GM18909 (cell line): ENCODE measurements at regions not wholly inside any gene's neighbourhood (a gene's known extent, or its start where the extent isn't known, plus 50 kb on each side); places are given as distances from the start of the nearest gene placed in this dataset.

Experiments used
- ATAC-seq: cut with Tn5 transposase; IDR thresholded peaks from one replicate; pipeline ENCODE4 v1.9.1; 2021; ENCODE audit warnings: mild to moderate bottlenecking; ENCODE audit not compliant: unreplicated experiment, poor library complexity

DNA sequence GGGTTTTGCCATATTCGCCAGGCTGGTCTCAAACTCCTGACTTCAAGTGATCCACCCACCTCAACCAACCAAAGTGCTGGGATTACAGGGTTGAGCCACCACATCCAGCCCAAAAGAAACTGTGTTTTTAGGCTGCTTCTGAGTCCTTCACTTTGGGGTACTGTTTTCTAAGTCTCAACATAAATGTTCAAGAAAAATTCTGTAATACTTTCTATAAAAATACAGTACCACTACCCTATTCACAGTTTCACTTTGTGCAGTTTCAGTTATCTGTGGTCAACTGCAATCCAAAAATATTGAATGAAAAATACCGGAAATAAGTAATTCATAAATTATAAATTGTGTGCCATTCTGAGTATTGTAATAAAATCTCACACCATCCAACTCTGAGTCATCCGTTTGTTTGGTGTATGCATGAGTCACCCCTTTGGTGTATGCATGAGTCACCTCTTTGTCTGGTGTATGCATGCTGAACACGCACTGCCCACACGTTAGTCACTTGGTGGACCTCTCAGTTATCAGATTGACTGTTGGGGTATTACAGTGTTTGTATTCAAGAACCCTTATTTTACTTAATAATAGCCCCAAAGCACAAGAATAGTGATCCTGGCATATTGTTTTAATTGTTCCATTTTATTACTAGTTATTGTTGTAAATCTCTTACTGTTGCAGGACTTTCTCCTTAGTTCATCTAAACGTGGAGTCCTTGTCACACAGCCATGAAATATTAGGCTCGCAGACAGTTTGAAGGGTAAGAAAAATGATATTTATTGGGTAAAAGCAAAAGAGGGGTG is 190.2 kb downstream of the FSCB start:
- peak; percentile 88 for ATAC-seq

DNA sequence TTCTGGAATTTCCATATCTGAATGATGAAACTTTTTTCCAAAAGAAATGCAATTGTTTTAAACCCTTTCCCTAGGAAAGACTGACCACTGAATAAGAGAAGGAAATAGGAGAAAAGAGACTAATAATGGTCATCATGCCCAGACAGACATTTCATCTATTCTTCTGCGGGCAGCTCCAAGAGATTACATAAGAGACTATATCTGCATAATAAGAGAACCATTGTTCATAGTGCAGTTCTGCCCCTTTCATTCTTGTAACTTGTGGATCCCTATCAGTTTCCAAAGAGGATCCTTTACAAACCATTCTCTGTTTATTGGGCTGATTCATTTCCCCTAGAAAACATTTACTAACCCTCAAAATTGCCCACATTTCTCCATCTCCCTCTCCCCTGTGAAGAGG is 197.8 kb downstream of the FSCB start:
- no peak for ATAC-seq

DNA sequence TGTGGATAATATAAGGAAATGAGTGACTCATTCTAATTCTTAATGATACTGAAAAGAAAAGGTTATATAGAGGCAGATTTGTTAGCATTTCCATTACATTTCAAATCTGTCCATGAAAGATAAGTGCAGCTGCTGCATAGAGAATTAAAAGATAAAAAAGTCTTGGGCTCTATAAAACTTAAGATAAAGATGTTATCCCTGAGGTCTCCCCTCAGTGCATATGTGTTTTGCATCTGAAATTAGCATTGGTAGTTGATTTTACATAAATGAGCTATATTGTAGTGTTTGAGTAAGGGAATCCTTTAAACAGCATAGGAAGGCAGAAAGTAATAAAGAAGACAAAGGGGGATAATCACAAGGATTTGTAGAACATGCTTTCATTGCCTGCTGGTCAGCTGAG is 206.2 kb downstream of the FSCB start:
- ATAC-seq = no peak

DNA sequence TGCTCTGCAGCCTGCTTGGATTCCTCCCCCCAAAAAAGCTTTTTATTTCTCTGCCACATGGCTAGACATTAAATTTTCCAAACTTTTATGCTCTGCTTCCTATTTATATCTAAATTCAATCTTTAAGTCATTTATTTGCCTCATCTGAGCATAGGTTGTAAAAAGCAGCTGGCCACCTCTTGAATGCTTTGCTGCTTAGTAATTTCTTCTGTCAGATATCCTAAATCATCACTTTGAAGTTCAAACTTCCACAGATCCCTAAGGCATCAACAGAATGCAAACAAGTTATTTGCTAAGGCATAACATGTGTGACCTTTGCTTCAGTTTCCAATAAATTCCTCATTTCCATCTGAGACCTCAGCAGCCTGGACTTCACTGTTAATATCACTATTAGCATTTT is 209.6 kb downstream of the FSCB start:
- ATAC-seq = no peak

DNA sequence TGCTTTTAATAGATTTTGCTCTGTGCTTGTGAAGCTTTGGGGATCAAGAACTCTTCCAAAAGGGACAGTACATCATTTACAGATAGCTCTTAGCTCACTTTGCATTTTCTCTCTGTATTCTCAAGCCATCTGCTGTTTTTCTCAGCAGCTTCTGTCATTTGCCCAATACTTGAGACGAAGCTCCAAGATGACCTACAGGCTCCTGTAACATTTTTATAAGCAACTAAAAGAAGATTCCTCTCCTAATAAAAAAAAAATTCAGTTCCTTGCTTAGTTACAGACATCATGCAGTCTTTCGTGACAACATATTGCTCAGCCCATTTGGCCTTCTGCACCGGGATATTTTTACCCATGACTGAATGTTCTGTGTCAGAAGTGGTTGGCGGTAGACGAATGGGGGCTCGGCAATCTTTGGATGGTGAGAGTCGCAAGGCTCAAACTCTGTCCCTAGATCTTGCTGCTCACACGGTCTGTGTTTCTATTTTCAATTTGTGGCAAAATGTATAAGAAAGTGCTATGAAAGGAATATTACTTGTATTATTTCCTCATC is 215.6 kb downstream of the FSCB start:
- no peak for ATAC-seq

DNA sequence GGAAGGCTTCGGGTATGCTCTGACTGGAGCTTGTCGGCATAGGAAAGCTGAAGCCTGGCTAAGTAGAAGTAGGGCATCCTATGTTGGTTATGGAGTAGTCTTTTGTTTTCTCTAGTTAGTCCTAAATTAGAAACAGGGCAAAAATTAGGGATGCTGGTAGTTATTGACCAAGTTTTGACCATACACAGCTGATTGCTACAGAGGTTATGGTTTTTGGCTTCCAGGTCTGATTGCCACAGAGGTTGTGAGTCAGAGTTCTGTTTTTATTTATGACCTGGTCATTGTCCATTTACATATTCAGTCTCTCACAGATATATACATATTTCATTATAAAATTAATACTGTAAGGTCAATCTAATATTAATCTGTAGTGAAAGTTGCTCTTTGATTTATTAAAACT is 219.2 kb downstream of the FSCB start:
- ATAC-seq = no peak

DNA sequence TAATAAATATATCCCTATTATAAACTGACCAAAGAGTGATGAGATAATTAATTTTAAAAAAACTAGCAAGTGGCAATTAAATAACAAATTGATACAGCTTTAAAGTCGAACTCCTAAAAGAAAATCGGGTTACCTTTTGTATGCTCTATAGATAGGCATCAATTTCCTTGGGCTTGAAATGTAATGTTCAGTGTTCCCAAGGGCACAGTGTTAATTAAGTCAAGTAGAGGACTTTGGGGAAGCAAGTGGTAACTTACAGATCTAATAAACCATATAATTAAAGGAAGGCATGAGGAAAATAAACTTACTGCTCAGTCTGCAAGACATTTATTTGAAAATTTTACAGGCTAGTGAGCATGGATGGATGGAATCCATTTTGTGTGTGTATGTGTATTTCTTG is 220.9 kb downstream of the FSCB start:
- ATAC-seq = no peak

DNA sequence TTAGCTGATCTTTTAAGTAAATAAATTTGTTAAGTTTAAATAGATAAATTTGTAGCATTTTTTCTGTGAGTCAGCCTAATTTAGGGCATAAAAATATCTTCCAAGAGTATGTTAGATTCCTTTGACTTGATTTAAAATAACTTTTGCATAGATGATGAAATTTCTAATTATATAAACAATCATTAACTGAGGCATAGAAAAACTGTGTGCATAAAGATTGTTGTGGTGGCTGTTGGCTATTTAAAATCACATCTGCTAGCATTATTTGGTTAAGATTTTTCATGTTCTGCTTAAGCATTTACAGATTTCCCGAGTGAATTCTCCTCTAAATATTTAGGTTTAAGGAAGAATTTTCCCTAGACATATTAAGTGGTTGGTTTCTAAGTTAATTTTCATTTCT is 223.2 kb downstream of the FSCB start:
- no peak for ATAC-seq

DNA sequence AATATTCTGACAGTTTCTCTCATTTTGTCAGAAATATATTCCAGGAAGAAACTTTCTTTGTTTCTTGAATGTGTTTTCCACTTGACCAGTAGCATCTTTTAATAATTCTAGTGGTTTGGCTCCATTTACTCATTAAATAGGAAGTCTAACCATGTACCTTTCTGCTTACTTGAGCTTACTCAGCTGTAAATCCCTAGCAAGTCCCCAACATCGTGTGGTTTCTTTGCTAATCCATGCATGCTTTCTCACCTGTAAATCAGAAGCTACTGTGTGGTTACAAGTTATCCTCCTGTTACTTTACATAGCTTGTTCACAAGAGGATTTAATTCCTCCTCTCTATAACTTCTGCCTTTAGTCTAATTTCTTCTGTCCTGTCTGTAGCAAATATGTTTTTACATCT is 227.7 kb downstream of the FSCB start:
- ATAC-seq = no peak

DNA sequence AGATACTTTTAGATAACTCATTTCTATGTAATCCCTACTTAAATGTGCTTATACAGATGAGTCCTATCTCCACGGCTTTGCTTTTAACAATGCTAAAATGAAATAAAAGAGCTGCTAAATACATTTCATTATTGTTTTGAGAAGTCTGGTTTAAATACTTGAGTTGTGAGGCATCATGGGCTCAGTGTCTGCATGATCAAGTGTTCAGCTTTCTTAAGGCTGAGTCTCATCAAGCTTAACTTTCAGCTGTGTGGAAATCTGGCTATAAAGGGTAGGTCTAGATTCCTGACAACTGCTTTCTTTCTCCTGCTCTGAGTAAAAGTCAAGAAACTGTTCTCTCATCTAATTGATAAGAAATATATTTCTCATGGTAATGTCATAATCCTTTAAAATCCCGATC is 235.4 kb downstream of the FSCB start:
- ATAC-seq = no peak

DNA sequence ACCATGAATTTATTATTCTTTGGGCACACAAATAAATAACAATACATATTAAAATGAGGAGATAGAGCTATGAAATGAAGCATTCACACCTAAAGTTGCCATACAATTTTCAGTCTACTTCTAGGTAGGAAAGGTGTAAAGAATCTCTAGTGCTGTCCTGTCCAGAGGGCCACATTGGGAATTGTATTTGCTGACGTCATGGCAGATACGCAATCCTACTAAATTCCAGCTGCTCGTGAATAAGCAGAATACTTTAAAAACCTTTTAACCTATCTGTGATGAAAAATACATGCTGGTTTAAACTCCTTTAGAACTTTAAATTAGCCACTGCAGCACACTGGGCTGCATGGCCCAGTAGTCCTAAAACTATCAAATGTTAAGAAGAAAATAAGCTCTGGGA is 236.1 kb downstream of the FSCB start:
- ATAC-seq = no peak

DNA sequence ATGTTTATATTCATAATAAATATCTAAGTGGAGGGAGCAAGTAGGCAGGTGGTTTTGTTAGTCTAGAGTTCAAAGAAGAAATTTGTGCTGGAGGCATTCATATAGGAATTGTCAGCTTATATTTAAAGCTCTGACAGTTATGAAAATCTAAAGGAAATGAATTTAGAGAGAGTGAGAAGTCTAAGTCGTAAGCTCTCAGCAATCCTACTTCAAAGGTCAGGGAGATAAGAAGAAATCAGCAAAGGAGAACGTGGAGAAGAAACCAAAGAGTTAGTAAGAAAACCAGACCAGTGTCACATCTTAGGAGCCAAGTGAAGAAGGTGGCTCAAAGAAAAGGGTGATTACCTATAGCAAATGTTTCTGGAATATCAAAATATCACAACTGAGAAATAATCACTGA is 241.8 kb downstream of the FSCB start:
- no peak for ATAC-seq

DNA sequence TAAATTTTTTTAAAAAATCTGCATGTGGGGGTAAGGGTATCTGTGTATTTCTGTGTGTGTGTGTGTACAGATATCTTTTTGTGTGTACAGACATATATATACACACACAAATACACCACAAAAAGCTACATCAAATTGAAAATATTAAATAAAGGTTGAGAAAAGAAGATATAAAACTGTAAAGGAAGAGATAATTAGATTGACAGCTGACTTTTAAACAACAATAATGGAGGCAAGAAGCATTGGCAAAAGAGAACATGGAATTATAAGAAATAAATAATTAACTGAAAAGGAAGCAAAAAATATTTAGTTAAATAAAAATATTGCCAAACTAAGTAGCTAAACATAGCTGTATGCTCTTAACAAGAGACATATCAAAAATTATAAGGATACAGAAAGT is 291.4 kb downstream of the FSCB start:
- no peak for ATAC-seq

DNA sequence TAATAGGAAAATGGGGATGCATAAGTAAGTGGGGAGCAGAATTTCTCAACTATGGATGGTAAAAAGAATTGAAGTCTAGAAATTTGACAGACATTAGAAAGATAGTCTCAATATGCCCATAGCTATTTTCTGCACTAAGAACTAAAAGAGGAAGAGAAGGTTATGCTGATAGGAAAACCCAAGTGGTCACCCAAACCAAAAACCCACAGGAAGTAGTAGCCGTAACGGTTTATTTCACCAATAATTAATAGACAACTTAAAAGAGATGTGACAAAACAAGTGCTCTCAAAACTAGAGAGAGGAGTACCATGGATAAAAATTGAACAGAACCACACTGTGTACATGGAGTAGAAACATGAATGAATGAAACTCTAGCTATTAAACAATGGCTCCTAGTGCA is 295.4 kb downstream of the FSCB start:
- no peak for ATAC-seq

DNA sequence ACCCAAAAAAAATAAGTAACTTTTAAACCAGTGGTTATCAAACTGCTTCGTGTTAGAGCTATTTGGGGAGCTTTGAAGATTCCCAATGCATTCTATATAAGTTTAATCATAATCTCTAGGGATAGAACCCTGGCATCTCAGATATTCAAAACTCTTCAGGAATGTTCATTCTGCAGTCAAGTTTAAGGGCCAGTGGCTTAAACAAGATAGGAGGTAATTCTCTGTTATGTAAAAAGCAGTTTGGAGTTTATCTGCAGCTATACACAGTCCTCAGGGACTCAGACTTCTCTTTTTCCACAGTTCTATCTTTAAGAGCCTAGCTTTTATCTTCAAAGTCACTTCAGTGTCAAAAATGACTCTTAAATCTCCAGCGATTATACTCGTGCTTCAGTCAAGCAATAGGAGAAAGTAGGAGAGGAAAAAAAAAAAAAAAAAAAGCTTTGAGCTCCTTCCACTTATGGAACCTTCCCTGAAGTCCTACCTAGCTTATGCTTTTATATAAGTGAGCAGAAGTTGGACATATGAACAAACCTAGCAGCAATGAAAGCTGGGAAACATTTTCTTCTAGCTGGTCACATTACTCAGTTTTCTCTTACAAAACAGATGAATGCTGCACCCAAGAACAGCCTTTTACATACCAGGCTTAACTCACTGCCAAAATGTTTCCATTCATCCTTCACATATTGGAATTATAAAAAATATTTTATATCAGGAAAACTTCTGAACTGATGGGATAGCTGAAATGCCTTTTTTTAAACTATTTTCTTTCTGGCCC is 302.8 kb downstream of the FSCB start:
- ATAC-seq = no peak

DNA sequence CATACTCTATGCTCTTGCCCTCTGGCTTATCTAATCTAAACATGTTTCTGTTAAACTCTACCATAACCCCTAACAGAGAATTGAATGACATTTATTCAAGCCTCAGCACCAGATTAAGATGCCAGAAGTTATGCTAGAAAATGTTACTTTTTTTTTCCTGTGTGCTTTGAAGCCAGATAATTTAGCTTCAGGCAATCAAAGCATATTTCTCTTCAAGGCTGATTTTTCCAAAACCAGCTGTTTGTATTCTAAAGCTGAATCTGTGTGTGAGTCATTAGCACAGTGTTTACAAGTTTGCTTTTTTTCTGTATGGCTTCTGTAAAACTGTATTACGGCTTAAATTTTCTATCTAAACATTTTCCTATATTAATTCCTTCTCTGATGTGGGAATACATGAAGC is 326.1 kb downstream of the FSCB start:
- no peak for ATAC-seq

DNA sequence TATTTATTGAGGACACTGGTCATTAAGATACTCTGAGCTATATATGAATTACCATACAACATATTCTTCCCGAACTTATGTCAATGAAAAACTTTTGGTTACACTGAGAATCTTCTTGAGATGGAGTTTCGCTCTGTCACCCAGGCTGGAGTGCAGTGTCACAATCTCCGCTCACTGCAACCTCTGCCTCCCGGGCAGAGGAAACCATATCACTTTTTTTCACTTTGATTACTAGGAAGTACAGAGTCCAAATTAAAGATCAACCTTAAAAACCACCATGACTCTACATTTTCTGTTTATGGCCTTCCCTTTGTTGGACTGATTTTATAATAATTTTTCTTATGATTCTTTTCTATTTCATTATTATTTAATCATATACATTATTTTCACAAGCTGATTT is 336.5 kb downstream of the FSCB start:
- no peak for ATAC-seq

DNA sequence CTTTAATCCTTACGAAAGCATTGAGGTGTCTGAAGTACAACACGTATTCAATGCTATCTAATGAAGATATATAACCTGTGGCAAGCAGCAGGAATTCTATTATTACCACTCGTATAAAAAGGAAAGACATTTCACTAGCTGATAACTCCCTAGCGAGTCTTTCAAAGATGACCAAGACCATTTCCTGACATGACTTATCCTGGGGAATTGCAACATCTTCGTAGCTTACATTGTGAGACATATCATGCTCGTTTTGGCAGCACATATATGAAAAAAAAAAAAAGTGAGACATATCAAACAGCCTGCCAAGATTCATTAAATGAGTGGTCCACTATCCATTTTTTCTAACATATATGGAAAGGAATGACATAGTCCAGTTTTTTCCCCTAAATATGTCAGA is 337.0 kb downstream of the FSCB start:
- no peak for ATAC-seq

DNA sequence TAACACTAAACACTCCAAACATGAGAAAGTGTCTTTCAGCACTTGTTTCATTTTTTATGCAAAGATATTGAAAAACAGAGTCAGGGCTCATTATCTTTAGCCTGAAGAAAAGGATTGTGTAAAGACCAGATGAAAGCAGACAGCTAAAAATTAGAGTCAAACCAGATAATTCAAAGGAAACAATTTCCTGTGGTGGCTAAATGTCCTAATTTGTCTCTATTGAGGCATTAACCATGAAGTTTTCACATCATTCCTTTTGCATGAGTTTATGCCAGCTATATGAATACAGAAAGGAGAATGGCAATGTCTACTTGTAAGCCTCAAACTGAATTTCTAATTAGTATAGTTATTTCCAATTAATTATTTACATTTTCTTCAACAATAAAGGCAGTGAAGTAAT is 338.5 kb downstream of the FSCB start:
- ATAC-seq = no peak

DNA sequence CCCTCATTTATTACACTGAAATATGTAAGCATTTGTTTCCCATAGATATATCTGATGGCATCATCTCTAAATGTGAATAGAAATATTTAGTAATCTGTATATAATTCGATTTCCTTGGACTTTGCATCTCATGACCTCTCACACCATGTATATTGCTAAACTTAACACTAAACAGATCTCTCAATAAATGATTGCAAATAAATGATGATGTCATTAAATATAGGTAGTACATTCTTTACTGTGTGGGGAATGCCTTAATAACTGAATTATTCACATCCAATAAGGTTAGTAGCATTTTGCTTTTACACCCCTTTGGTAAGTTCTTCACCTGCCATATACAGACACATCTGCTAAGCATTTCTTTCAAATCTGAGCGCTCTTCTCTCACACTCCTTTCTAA is 340.5 kb downstream of the FSCB start:
- ATAC-seq = no peak

DNA sequence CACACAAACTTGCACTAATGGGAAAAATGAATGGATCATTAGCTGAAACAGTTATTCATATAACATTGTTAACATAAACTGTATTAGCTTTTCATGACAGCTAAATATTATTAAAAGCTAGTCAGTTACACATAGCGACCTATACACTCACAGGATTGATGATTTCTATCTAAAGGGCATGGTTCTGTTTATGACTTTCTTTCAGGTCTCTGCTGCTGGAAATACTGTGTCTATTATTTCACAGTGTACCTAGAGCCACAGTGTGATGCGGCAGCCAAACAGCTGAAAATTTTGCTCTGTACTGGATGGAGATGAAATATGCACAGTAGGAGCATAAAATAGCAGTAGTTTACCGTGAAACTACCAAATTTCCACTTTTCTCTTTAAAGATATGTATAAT is 341.1 kb downstream of the FSCB start:
- no peak for ATAC-seq

DNA sequence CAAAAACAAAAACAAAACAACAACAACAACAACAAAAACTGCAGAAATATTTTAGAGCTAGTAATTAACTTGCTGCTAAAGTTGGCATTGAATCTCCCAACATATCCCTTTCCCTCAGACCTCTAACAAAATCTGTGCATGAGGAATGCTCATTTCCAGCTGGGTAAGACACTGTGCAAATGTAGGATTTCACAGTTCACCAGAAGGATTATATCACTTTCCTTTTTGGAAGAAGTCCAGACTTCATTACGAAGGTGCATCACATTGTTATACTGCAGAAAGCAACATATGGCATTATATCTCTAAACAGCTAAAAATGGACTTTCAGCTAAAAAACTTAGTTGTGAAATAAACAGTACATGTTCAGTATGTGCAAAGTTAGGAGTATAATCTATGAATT is 341.8 kb downstream of the FSCB start:
- ATAC-seq = no peak
